K562 (cell line): ENCODE measurements at regions not wholly inside any gene's neighbourhood (a gene's known extent, or its start where the extent isn't known, plus 50 kb on each side); places are given as distances from the start of the nearest gene placed in this dataset.

ENCODE experiments used
- ATAC-seq: fragments of 200-7000 bp; cut with Tn5 transposase; 3 replicates; pipeline ENCODE4 v1.9.1; 2020; ENCODE audit warnings: moderate library complexity
- BruUV-seq: library from RNA; stranded (reverse); fragments of 400-500 nt; replicated peaks from 2 replicates; lab custom pipeline; 2021; lab: Mats Ljungman, UMichigan
- CTCF ChIA-PET: fragments of 300-600 bp; formaldehyde crosslinking; extraction: SDS; loops from one replicate; lab custom pipeline; 2021; ENCODE audit warnings: low intra/inter-chr PET ratio; lab: Yijun Ruan, JAX
- POLR2A ChIA-PET: fragments of 300-600, 350-650 bp; sonication (Branson Sonifier 250); formaldehyde crosslinking; extraction: SDS; loops from one replicate; lab custom pipeline; 2021; ENCODE audit warnings: antibody characterized with exemption, inconsistent platforms; lab: Yijun Ruan, JAX
- DNase-seq, 4 experiments: peaks; one replicate each; pipeline versions ENCODE4 v3.0.0 to v3.0.0-alpha.2; 2011 to 2018; ENCODE audit warnings: low spot score in 3 of 4, mixed read lengths in 3 of 4; ENCODE audit errors: extremely low read depth in 1 of 4
- FAIRE-seq: peaks from 2 replicates; lab custom pipeline; 2011; peaks lifted over from hg19 to GRCh38; lab: Jason Lieb, UNC
- H2AFZ ChIP-seq: 2 replicates; pipeline ENCODE4 v1.6.0; 2011; ENCODE audit warnings: low read depth, low read length, control low read depth, inconsistent platforms
- H3K27ac ChIP-seq: fragments of 200-600 bp; 3 replicates; pipeline ENCODE4 v1.8.0; 2011; ENCODE audit warnings: low read depth, mild to moderate bottlenecking, control low read depth, inconsistent platforms, low read length, moderate library complexity, mixed read lengths; ENCODE audit errors: extremely low read depth
- H3K27me3 ChIP-seq, 2 experiments: fragments of 300-600 bp in 1 of 2; 2 replicates in 1 of 2; 3 replicates in 1 of 2; pipeline versions ENCODE4 v1.6.0 to v1.8.0; 2011; ENCODE audit warnings: inconsistent platforms in 2 of 2, low read length in 2 of 2, mild to moderate bottlenecking in 1 of 2, mixed read lengths in 1 of 2, moderate library complexity in 1 of 2; ENCODE audit not compliant: control insufficient read depth in 2 of 2, insufficient read depth in 2 of 2
- H3K36me3 ChIP-seq: fragments of 300-600 bp; 3 replicates; pipeline ENCODE4 v1.8.0; 2011; ENCODE audit warnings: mild to moderate bottlenecking, low read length, inconsistent platforms; ENCODE audit not compliant: control insufficient read depth, insufficient read depth
- H3K4me1 ChIP-seq, 2 experiments: fragments of 200-600 bp in 1 of 2; replicated peaks in 1 of 2; 2 replicates in 1 of 2; 3 replicates in 1 of 2; pipeline versions ENCODE4 v1.5.1 to v1.8.0; 2011; ENCODE audit warnings: inconsistent platforms in 2 of 2, low read length in 2 of 2, mild to moderate bottlenecking in 1 of 2, mixed read lengths in 1 of 2, moderate library complexity in 1 of 2; ENCODE audit not compliant: control insufficient read depth in 2 of 2, insufficient read depth in 2 of 2
- H3K4me2 ChIP-seq: 2 replicates; pipeline ENCODE4 v1.6.1; 2011; ENCODE audit warnings: low read length, control low read depth, inconsistent platforms, mixed read lengths; ENCODE audit not compliant: insufficient read depth
- H3K4me3 ChIP-seq: fragments of 200-600 bp; sonication (generic), shearing (Covaris generic); 2 replicates; pipeline ENCODE4 v1.5.1; 2016; ENCODE audit warnings: control low read depth, inconsistent platforms
- H3K79me2 ChIP-seq: fragments of 200-600 bp; 3 replicates; pipeline ENCODE4 v1.8.0; 2011; ENCODE audit warnings: low read length, inconsistent platforms; ENCODE audit not compliant: control insufficient read depth, insufficient read depth
- H3K9ac ChIP-seq, 2 experiments: 2 replicates each; pipeline versions ENCODE4 v1.6.0 to v1.6.1; 2011; ENCODE audit warnings: low read depth in 2 of 2, low read length in 2 of 2, control low read depth in 1 of 2, inconsistent platforms in 1 of 2, mild to moderate bottlenecking in 1 of 2, mixed read lengths in 1 of 2; ENCODE audit not compliant: insufficient read depth in 1 of 2
- H3K9me1 ChIP-seq: one replicate; pipeline ENCODE4 v1.6.0; 2011; ENCODE audit warnings: inconsistent platforms, mild to moderate bottlenecking, low read length, moderate library complexity; ENCODE audit not compliant: control insufficient read depth, insufficient read depth
- H3K9me3 ChIP-seq: replicated peaks from 2 replicates; pipeline ENCODE4 v1.5.1; 2011; ENCODE audit warnings: low read depth, low read length, inconsistent platforms; ENCODE audit not compliant: control insufficient read depth, insufficient read depth
- H4K20me1 ChIP-seq: replicated peaks from 2 replicates; pipeline ENCODE4 v1.6.1; 2011; ENCODE audit warnings: low read length, inconsistent platforms, mixed read lengths; ENCODE audit not compliant: control insufficient read depth, insufficient read depth
- EHMT2 ChIP-seq: fragments of 450-650 bp; IDR thresholded peaks from 2 replicates; pipeline ENCODE4 v1.6.1; 2018; ENCODE audit warnings: antibody characterized with exemption
- HMGN3 ChIP-seq: IDR thresholded peaks from 2 replicates; pipeline ENCODE4 v1.6.1; 2011; ENCODE audit warnings: borderline replicate concordance, low read depth, mild to moderate bottlenecking, mixed read lengths, low read length; ENCODE audit not compliant: insufficient read length; ENCODE audit errors: extremely low read depth
- MAFG ChIP-seq: fragments of 450-650 bp; conservative IDR thresholded peaks from 2 replicates; pipeline ENCODE4 v1.6.1; 2016; ENCODE audit warnings: missing genetic modification characterization, missing compliant biosample characterization
- MTA1 ChIP-seq: fragments of 450-650 bp; IDR thresholded peaks from 2 replicates; pipeline ENCODE4 v1.6.1; 2017; ENCODE audit warnings: borderline replicate concordance
- MTA2 ChIP-seq: fragments of 450-650 bp; IDR thresholded peaks from 2 replicates; pipeline ENCODE4 v1.6.1; 2016; ENCODE audit warnings: low read depth
- POLR3A ChIP-seq: IDR thresholded peaks from 2 replicates; pipeline ENCODE4 v1.6.1; 2011; ENCODE audit warnings: borderline replicate concordance, mild to moderate bottlenecking, moderate library complexity; ENCODE audit not compliant: insufficient read length, insufficient read depth; ENCODE audit errors: extremely low read depth
- RNF2 ChIP-seq: sonication (generic); IDR thresholded peaks from 2 replicates; pipeline ENCODE4 v1.6.1; 2016
- TCFL5 ChIP-seq: fragments of 250-450 bp; sonication (Bioruptor Pico); conservative IDR thresholded peaks from 2 replicates; pipeline ENCODE4 v1.6.1; 2021; ENCODE audit warnings: mild to moderate bottlenecking, moderate library complexity, matching md5 sums
- ZC3H4 ChIP-seq: sonication (generic); formaldehyde crosslinking; IDR thresholded peaks from 2 replicates; pipeline ENCODE4 v1.9.0; 2021; ENCODE audit warnings: missing genetic modification reagents, borderline replicate concordance
- ZNF175 ChIP-seq: fragments of 200-800 bp; sonication (Bioruptor generic); IDR thresholded peaks from 2 replicates; pipeline ENCODE4 v1.6.1; 2016; ENCODE audit warnings: low read depth, mild to moderate bottlenecking, missing genetic modification characterization, missing compliant biosample characterization
- WGBS: fragments of 100-300 bp; shearing (Covaris generic); methylation state at CpG from one replicate; pipeline ENCODE4 v1.1.6; 2016; ENCODE audit warnings: low coverage, mixed read lengths; ENCODE audit not compliant: insufficient coverage; ENCODE audit errors: missing lambda C conversion rate; 5-methylcytosine and 5-hydroxymethylcytosine counted together
- in situ Hi-C: fragments of 300-500 bp; cut with MboI; formaldehyde crosslinking; loops from 4 replicates; pipeline ENCODE4 v1.15.0; 2018; ENCODE audit warnings: inconsistent platforms, mixed read lengths
- intact Hi-C: fragments of 100-400 bp; cut with micrococcal nuclease; formaldehyde crosslinking; loops from 2 replicates; pipeline ENCODE4 v1.14.2; 2022
- TF ChIP-seq, protein P1 (sequence below): fragments of 250-450 bp; sonication (Bioruptor Pico); IDR thresholded peaks from 2 replicates; pipeline ENCODE4 v1.8.0; 2021; ENCODE audit warnings: moderate library complexity, mild to moderate bottlenecking, inconsistent platforms
- TF ChIP-seq, protein P2 (sequence below): fragments of 450-650 bp; conservative IDR thresholded peaks from 2 replicates; pipeline ENCODE4 v1.6.1; 2016; ENCODE audit warnings: missing genetic modification characterization, low read depth, mild to moderate bottlenecking, control low read depth, missing compliant biosample characterization
- TF ChIP-seq, protein P3 (sequence below): sonication (generic); formaldehyde crosslinking; IDR thresholded peaks from 2 replicates; pipeline ENCODE4 v1.8.0; 2023; ENCODE audit warnings: mild to moderate bottlenecking, missing genetic modification reagents
- TF ChIP-seq, protein P4 (sequence below): fragments of 450-650 bp; IDR thresholded peaks from 2 replicates; pipeline ENCODE4 v1.6.1; 2016; ENCODE audit warnings: borderline replicate concordance
- TF ChIP-seq, protein P5 (sequence below): fragments of 250-450 bp; sonication (Bioruptor Pico); IDR thresholded peaks from 2 replicates; pipeline ENCODE4 v1.5.0; 2021

DNA sequence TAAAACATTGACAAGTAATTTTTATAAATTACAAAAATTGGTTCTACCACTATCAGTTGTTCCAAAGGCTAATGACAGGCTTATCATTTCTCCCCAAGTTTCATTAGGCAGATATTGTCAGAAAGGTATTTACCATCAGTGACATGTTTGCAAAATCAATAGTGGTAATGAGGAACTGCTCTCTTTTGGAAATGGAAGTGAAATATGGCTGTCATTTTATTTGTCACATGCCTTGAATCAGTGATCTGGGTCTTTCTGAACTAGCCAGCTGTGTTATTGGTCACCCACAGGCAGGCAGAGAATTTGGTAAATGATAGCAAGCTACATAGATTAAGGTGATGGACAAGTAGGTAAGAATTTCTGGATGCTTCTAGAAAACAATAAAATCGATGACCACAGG lies 268.0 kb upstream of the ARHGEF26 start:
- Histone ChIP-seq H3K4me3 (no peak overlapping the region), H3K9me3 (no peaks in the 10 kb centered on the region), H3K27ac (no peak overlapping the region), H3K9ac (no peak overlapping the region), H3K4me1 (no peaks in the 10 kb centered on the region), H3K27me3 (no peaks in the 10 kb centered on the region), H3K4me2 (no peak overlapping the region), H3K79me2 (no peaks in the 10 kb centered on the region), H3K9me1 (no peaks in the 10 kb centered on the region), H2AFZ (no peak overlapping the region), H4K20me1 (no peaks in the 10 kb centered on the region), H3K36me3 (no peaks in the 10 kb centered on the region)
- intact Hi-C loops = no loop called here
- in situ Hi-C loops = no loop called here
- FAIRE-seq = no peak
- no peak for DNase-seq
- WGBS = 0% methylated on average over 1 of the region's 1 CpG
- no peak for ATAC-seq
- no TSS peak for BruUV-seq
- ChIA-PET POLR2A (no interaction called here), CTCF (no interaction called here)
- TF ChIP-seq ZNF175 (no peak), ZC3H4 (no peak), MTA1 (no peak), EHMT2 (no peak), RNF2 (no peak), MTA2 (no peak), TCFL5 (CRISPR knock-in tag) (no peak), MAFG (tag) (no peak), HMGN3 (no peak), POLR3A (no peak)
- TF ChIP-seq, protein P1, sequence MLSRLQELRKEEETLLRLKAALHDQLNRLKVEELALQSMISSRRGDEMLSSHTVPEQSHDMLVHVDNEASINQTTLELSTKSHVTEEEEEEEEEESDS (CRISPR knock-in tag) = no peak
- TF ChIP-seq, protein P2, sequence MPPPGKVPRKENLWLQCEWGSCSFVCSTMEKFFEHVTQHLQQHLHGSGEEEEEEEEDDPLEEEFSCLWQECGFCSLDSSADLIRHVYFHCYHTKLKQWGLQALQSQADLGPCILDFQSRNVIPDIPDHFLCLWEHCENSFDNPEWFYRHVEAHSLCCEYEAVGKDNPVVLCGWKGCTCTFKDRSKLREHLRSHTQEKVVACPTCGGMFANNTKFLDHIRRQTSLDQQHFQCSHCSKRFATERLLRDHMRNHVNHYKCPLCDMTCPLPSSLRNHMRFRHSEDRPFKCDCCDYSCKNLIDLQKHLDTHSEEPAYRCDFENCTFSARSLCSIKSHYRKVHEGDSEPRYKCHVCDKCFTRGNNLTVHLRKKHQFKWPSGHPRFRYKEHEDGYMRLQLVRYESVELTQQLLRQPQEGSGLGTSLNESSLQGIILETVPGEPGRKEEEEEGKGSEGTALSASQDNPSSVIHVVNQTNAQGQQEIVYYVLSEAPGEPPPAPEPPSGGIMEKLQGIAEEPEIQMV = no peak
- TF ChIP-seq, protein P3, sequence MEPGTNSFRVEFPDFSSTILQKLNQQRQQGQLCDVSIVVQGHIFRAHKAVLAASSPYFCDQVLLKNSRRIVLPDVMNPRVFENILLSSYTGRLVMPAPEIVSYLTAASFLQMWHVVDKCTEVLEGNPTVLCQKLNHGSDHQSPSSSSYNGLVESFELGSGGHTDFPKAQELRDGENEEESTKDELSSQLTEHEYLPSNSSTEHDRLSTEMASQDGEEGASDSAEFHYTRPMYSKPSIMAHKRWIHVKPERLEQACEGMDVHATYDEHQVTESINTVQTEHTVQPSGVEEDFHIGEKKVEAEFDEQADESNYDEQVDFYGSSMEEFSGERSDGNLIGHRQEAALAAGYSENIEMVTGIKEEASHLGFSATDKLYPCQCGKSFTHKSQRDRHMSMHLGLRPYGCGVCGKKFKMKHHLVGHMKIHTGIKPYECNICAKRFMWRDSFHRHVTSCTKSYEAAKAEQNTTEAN (CRISPR knock-in tag) = no peak
- TF ChIP-seq, protein P4, sequence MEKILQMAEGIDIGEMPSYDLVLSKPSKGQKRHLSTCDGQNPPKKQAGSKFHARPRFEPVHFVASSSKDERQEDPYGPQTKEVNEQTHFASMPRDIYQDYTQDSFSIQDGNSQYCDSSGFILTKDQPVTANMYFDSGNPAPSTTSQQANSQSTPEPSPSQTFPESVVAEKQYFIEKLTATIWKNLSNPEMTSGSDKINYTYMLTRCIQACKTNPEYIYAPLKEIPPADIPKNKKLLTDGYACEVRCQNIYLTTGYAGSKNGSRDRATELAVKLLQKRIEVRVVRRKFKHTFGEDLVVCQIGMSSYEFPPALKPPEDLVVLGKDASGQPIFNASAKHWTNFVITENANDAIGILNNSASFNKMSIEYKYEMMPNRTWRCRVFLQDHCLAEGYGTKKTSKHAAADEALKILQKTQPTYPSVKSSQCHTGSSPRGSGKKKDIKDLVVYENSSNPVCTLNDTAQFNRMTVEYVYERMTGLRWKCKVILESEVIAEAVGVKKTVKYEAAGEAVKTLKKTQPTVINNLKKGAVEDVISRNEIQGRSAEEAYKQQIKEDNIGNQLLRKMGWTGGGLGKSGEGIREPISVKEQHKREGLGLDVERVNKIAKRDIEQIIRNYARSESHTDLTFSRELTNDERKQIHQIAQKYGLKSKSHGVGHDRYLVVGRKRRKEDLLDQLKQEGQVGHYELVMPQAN = no peak
- TF ChIP-seq, protein P5, sequence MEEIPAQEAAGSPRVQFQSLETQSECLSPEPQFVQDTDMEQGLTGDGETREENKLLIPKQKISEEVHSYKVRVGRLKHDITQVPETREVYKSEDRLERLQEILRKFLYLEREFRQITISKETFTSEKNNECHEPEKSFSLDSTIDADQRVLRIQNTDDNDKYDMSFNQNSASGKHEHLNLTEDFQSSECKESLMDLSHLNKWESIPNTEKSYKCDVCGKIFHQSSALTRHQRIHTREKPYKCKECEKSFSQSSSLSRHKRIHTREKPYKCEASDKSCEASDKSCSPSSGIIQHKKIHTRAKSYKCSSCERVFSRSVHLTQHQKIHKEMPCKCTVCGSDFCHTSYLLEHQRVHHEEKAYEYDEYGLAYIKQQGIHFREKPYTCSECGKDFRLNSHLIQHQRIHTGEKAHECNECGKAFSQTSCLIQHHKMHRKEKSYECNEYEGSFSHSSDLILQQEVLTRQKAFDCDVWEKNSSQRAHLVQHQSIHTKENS (CRISPR knock-in tag) = no peak
